ENCODE measurements at regions not wholly inside any gene's neighbourhood (a gene's known extent, or its start where the extent isn't known, plus 50 kb on each side); places are given as distances from the start of the nearest gene placed in this dataset.
"Not testable (repeated sequence)": the region's sequence is repeated elsewhere in the genome, so short reads cannot be mapped to it uniquely, and the experiment has no call there.

- DNase-seq: peak in 1 of 3 experiments; percentile 3
Observed at GRCh38 chr17:63185420-63185819, 219.4 kb downstream of the TANC2 start.

DNA sequence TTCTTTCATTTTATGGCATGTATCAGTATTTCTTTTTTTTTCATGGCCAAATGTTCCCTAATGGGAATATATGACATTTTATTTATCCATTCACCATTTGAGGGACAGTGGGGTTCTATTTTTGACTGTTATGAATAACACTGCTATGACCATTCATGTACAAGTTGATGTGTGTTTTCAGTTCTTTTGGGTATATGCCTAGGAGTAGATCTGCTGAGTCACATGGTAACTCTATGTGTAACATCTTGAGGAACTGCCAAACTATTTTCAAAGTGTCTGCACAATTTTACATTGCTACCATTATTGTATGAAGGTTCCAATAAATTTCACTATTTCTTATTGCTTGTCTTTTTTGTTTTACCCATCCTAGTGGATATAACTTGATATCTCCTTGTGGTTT lies 223.0 kb downstream of the TANC2 start:
- no peak for DNase-seq

DNA sequence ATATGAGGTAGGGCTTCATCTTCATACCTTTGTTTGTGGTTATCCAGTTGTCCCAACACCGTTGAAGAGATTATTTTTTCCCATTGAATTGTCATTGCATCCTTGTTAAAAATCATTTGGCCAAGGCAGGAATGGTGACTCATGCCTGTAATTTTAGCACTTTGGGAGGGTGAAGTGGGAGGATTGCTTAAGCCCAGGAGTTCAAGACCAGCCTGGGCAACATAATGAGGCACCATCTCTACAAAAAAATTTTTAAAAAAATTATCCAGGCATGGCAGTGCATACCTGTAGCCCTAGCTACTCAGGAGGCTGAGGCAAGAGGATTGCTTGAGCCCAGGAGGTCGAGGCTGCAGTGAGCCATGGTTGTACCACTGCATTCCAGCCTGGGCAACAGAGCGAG lies 223.9 kb downstream of the TANC2 start:
- DNase-seq: no peak

DNA sequence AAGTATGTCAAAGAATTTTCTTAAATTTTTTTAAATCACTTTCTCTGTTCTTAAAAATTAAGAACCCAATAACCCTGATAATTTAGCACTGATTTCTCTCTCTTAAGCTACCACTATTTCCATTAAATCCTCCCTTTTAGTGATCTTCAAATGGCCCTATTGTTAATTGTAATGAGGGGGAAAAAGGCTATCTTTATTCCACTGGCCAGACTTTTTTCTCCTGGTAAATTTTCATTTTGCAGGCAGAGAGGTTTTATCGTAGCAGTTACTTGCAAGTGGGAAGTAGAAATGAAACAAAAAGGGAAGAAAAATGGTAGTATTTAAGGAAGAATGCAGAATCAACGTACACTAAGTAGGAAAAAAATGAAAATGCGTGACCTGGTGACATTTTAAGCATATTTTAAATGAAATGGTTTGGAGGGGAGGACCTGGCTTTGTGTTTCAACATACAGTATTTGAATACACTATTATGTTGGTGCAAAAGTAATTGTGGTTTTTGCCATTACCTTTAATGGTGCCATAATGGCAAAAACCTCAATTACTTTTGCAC lies 224.9 kb downstream of the TANC2 start:
- DNase-seq: no peak

DNA sequence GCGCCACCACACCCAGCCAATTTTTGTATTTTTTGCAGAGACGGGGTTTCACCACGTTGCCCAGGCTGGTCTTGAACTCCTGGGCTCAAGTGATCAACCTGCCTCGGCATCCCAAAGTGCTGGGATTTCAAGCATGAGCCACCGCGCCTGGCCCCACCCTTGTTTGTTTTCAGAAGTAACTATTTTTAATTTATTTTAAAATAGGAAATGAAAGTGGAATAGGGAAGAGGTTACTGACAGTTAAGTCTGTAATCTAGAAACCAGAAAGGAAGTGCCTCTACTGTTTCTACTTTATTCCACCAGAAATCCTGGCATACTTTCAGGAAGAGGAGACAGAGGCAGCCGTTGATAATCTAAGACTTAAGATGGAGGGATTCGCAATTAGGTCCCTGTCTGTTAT lies 225.6 kb downstream of the TANC2 start:
- no peak for DNase-seq

GRCh38 chr17:63193827-63194226 lies 227.8 kb downstream of the TANC2 start:
- no peak for DNase-seq

DNA sequence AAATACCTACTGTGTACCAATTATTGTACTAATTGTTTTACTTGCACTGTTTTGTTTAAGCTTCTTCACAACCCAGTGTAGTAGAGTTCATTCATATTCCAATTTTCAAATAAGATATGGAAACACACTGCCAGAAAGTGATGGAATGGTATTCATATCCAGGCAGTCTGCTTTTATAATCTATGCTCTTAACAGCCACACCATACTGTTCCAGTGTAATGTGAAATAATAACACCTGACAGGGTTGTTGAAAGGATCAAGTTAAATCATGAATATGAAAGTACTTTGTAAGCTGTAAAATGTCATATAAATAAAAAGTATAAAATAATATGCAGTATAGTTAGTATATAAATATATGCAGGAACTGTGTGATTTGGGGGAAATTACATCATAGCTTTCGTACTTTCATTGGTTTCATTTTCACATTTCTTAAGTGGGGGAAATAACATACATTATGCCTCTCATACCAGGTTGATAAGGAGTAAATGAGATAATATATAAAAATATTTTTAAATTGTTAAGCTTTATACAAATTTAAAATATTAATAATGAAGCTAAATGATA lies 230.8 kb downstream of the TANC2 start:
- no peak for DNase-seq

DNA sequence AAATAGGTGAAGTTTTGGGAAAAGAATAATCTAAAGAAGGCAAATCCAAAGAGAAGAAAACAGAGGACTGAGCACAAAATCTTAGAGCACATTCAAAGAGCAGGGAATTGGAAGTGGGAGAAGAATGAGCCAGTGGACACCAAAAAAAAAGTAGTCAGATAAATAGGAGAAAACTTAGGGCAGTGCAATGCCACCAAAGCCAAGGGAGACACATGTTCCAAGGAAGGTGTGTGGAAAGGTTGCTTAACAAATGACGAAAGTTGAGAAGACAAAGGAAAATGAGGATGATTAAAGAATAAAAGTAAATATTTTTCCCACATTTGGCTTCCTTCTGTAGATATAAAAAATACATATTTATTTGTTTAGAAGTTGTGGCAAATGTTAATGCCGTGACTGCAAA lies 237.6 kb downstream of the TANC2 start:
- DNase-seq: no peak

- DNase-seq: no peak
Observed at GRCh38 chr17:63221939-63222338, 224.2 kb downstream of the CYB561 start.

GRCh38 chr17:63222655-63223054 lies 223.5 kb downstream of the CYB561 start:
- DNase-seq: no peak

DNA sequence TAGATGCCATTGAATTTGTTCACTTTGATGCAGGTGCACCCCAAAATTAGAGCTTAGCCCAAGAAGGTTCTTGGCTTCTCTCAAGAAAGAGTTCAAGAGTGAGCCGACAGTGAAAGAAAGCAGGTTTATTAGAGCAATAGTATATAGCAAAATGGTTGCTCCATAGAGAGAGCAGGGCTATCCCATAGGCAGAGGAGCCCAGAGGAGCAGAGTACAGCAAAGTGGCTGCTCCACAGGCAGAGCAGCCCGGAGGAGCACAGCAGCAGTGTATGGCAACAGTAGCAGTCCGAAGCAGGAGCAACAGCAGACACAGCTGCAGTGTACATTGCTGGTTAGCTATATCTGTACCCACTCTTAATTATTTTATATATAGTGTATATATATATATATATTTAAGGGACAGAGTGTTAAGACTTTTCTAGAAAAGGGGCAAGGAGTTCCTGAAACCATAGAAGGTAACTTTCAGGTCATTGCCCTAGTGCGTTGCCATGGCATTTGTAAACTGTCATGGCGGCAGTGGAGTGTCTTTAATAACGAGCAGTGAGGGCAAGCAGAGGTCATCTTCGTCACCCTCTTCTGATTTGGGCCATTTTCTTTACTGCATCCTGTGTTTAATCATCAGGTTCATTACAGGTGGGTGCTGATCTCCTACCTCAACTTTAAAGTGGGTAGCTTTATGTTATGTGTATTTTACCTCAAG lies 222.7 kb downstream of the CYB561 start:
- no peak for DNase-seq

GRCh38 chr17:63224644-63225043 lies 221.5 kb downstream of the CYB561 start:
- no peak for DNase-seq

- not testable (repeated sequence) for DNase-seq
Observed at GRCh38 chr17:63226720-63227119, 219.4 kb downstream of the CYB561 start.

- DNase-seq: not testable (repeated sequence)
Observed at GRCh38 chr17:63231015-63231620, 215.0 kb downstream of the CYB561 start.

GRCh38 chr17:63232565-63233310 lies 213.4 kb downstream of the CYB561 start:
- DNase-seq: no peak

- no peak for DNase-seq
Observed at GRCh38 chr17:63240106-63240505, 206.0 kb downstream of the CYB561 start.

DNA sequence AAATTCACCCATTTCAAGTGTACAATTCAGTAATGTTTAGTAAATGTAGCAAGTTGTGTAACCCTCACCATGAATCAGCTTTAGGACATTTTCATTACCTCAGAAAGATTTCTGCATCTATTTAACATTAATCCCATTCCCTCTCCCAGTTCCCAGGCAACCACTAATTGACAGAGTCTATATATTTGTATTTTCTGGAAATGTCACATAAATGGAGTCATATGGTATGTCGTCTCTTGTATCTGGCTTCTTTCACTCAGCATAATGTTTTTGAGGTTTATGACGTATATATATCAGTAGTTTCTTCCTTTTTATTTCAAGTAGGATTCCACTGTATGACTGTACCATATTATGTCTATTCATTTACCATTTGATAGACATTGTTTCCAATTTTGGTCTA lies 199.8 kb downstream of the CYB561 start:
- DNase-seq: no peak

DNA sequence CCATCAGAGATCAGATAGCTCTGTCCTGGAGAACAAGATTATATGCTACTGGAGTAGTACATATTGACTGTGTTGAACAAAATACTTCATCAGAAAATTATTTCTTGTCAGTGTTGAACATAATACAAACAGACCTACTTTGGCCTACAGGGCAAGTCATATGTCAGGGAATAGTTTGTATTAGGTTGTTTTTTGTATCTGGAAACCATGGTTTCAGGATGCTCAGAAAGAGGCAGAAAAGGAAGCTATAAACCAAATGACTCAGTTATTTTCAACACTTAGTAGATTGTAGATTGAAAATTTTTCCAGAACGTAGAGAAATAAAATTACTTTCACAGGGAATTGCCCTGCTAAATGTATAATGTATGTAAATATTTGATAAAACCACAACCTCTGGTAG lies 198.4 kb downstream of the CYB561 start:
- no peak for DNase-seq

DNA sequence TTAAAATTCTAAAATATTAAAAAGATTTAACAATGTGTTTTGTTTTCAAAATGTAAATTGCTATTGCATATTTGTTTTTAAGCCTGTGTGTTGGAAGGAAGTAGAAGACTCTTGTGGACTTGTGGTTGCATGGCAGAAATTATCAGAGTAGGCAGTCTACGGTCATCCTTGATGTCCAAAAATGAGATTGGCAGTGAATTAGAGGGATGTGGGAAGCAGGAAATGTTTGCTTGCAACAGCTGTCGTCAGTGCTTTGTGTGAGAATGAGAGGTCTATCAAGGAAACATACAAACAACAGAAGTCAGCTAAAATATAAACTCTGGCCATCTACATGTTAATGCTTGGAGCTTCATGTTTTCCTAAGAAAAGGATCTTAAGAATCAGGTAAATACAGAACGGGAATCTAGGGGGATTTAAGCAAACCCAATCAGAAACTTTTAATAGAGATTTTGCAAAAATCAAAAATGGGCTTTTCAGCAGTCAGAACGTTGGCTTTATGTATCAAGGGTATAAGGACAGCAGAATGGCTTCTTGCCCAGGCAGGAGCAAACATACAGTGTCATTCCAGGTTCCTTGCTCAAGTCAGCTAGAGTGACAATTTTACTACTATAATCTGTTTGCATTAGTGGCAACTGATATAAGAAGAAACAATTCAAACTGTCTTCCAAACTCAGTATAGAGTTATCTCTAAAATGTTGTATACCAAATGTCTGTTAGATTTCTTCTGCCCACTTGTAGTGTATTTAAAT lies 196.7 kb downstream of the CYB561 start:
- no peak for DNase-seq

GRCh38 chr17:63250830-63251229 lies 195.3 kb downstream of the CYB561 start:
- DNase-seq: no peak

DNA sequence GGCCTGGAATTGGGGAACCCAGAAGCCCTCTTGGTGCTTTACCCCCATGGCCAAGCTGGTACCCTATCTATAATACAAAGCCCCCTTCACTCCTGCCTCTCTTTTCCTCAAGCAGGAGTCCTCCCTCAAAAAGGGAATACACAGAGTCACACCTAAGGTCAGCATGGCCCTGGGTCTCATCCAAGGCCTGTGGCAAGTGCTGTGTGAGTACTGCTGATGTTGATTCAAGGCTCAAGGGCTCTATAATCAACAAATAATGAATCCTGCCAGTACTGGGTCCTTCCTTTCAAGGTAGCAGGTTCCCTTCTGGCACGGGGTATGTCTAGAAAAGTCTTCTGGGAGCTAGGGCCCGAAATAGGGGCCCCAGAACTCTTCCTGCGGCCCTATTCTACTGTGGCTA lies 187.3 kb downstream of the CYB561 start:
- no peak for DNase-seq

GRCh38 chr17:63262751-63263476 lies 183.2 kb downstream of the CYB561 start:
- DNase-seq: no peak

All from NCI-H1417 (cell line).